Liver (tissue), 3 donors: ENCODE measurements at regions not wholly inside any gene's neighbourhood (a gene's known extent, or its start where the extent isn't known, plus 50 kb on each side); places are given as distances from the start of the nearest gene placed in this dataset.

Experiments
- TF ChIP-seq, protein P1 (sequence below): fragments of 150-350 bp; IDR thresholded peaks from 2 replicates; pipeline ENCODE4 v1.5.1; 2017; ENCODE audit warnings: improper control_type of control experiment, low read depth, low read length; ENCODE audit not compliant: missing input control
- TF ChIP-seq, protein P2 (sequence below): IDR thresholded peaks from 2 replicates; pipeline ENCODE4 v1.6.1; 2016; ENCODE audit warnings: antibody characterized with exemption, mild to moderate bottlenecking
- TF ChIP-seq, protein P3 (sequence below): IDR thresholded peaks from 2 replicates; pipeline ENCODE4 v1.6.1; 2016; ENCODE audit warnings: antibody characterized with exemption
- TF ChIP-seq, protein P4 (sequence below): IDR thresholded peaks from 2 replicates; pipeline ENCODE4 v1.6.1; 2016; ENCODE audit warnings: antibody characterized with exemption
- donor health status: healthy.
- donor health status: healthy.

DNA sequence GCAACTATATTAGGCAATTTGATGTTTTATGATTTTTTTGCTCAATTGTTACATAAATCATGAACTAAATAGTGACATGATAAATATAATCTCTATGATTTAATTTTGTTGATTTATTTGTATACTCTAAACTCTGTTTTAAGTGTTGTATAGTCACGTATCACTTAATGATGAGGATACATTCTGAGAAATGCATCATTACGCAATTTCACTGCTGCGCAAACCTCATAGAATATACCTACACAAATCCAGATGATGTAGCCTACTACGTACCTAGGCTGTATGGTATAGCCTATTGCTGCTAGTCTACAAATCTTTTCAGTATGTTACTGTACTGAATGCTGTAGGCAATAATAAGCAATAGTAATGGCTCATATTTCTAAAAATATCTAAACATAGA is 1029.8 kb downstream of the SI start:
- TF ChIP-seq, protein P1, sequence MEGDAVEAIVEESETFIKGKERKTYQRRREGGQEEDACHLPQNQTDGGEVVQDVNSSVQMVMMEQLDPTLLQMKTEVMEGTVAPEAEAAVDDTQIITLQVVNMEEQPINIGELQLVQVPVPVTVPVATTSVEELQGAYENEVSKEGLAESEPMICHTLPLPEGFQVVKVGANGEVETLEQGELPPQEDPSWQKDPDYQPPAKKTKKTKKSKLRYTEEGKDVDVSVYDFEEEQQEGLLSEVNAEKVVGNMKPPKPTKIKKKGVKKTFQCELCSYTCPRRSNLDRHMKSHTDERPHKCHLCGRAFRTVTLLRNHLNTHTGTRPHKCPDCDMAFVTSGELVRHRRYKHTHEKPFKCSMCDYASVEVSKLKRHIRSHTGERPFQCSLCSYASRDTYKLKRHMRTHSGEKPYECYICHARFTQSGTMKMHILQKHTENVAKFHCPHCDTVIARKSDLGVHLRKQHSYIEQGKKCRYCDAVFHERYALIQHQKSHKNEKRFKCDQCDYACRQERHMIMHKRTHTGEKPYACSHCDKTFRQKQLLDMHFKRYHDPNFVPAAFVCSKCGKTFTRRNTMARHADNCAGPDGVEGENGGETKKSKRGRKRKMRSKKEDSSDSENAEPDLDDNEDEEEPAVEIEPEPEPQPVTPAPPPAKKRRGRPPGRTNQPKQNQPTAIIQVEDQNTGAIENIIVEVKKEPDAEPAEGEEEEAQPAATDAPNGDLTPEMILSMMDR, result no peak
- TF ChIP-seq, protein P2, sequence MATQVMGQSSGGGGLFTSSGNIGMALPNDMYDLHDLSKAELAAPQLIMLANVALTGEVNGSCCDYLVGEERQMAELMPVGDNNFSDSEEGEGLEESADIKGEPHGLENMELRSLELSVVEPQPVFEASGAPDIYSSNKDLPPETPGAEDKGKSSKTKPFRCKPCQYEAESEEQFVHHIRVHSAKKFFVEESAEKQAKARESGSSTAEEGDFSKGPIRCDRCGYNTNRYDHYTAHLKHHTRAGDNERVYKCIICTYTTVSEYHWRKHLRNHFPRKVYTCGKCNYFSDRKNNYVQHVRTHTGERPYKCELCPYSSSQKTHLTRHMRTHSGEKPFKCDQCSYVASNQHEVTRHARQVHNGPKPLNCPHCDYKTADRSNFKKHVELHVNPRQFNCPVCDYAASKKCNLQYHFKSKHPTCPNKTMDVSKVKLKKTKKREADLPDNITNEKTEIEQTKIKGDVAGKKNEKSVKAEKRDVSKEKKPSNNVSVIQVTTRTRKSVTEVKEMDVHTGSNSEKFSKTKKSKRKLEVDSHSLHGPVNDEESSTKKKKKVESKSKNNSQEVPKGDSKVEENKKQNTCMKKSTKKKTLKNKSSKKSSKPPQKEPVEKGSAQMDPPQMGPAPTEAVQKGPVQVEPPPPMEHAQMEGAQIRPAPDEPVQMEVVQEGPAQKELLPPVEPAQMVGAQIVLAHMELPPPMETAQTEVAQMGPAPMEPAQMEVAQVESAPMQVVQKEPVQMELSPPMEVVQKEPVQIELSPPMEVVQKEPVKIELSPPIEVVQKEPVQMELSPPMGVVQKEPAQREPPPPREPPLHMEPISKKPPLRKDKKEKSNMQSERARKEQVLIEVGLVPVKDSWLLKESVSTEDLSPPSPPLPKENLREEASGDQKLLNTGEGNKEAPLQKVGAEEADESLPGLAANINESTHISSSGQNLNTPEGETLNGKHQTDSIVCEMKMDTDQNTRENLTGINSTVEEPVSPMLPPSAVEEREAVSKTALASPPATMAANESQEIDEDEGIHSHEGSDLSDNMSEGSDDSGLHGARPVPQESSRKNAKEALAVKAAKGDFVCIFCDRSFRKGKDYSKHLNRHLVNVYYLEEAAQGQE, result no peak
- TF ChIP-seq, protein P3, sequence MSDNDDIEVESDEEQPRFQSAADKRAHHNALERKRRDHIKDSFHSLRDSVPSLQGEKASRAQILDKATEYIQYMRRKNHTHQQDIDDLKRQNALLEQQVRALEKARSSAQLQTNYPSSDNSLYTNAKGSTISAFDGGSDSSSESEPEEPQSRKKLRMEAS, result no peak
- TF ChIP-seq, protein P4, sequence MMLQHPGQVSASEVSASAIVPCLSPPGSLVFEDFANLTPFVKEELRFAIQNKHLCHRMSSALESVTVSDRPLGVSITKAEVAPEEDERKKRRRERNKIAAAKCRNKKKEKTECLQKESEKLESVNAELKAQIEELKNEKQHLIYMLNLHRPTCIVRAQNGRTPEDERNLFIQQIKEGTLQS, result no peak
